ENCODE measurements at regions not wholly inside any gene's neighbourhood (a gene's known extent, or its start where the extent isn't known, plus 50 kb on each side); places are given as distances from the start of the nearest gene placed in this dataset.

DNA sequence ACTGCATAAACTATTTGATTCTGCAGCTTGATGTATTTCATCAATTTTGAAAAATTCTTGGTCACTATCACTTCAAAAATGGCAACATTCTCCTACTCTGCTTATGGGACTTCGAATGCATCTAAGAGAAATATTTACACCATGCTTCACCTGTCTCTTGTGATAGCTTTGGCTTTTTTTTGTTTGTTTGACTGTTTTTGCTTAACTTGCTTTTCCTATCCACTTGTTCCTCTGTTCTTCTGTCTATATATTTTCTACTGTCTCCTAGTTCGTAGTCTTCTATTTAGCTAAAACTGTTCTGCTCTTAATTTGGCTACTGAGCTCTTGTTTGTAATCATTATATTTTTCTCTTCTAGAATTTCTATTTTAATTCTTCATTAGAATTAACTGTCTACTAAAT, 94.4 kb downstream of the INHBA start:
- Histone ChIP-seq H3K36me3 (no peaks in the 10 kb centered on the region), H3K27me3 (no peaks in the 10 kb centered on the region), H4K20me1 (no peaks in the 10 kb centered on the region), H3K4me2 (no peak overlapping the region), H3K4me3 (no peak overlapping the region), H3K9ac (no peak overlapping the region), H3K4me1 (no peaks in the 10 kb centered on the region), H3K9me3 (no peaks in the 10 kb centered on the region), H3K27ac (no peak overlapping the region)
- TF ChIP-seq Cebpa-rat (IDR thresholded peaks at IDR 0.05), result no peak

DNA sequence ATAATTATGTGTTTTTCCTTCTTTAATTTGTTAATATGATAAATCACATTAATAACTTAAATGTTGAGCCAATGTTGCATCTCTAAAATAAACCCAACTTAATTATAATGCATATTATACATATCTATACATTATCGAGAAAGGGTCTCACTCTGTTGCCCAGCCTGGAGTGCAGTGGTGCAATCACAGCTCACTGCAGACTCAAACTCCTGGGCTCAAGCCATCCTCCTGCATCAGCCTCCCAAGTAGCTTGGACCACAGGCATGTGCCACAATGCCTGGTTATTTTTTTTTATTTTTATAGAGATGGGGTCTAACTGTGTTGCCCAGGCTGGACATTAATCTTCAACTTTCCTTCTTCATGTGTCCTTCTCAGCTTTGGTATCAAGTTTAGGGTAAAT, 98.9 kb downstream of the INHBA start:
- H3K36me3 ChIP-seq, result no peaks in the 10 kb centered on the region
- H4K20me1 ChIP-seq, result no peaks in the 10 kb centered on the region
- H3K9me3 ChIP-seq, result no peaks in the 10 kb centered on the region
- no peaks in the 10 kb centered on the region for H3K27me3 ChIP-seq
- no peak overlapping the region for H3K9ac ChIP-seq
- TF ChIP-seq Cebpa-rat (IDR thresholded peaks at IDR 0.05), result no peak
- H3K4me1 ChIP-seq, result no peaks in the 10 kb centered on the region
- H3K27ac ChIP-seq, result no peak overlapping the region
- no peak overlapping the region for H3K4me3 ChIP-seq
- H3K4me2 ChIP-seq, result no peak overlapping the region

DNA sequence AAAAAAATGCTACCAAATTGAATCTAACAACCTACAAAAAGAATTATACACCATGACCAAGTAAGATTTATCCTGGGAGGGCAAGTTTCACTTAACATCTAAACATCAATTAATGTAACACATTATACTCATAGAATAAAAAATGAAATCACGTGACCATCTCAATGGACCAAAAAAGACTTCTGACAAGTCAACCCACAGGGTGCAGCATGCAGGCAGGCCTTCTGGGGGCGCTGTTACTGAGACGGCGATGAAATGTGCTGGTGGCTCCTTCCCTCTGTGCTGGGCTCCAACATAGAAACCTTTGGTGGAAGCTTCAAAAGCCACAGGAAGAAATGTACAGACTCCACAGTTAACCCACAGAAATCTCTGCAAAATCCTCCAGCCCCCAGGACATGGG, 103.1 kb downstream of the INHBA start:
- H3K9ac ChIP-seq, result no peak overlapping the region
- no peak for TF ChIP-seq Cebpa-rat (IDR thresholded peaks at IDR 0.05)
- no peaks in the 10 kb centered on the region for H3K36me3 ChIP-seq
- H3K4me2 ChIP-seq, result no peak overlapping the region
- H3K4me1 ChIP-seq, result no peaks in the 10 kb centered on the region
- no peaks in the 10 kb centered on the region for H3K27me3 ChIP-seq
- no peak overlapping the region for H3K4me3 ChIP-seq
- no peak overlapping the region for H3K27ac ChIP-seq
- H4K20me1 ChIP-seq, result no peaks in the 10 kb centered on the region
- H3K9me3 ChIP-seq, result peaks cover 7% of the 10 kb centered on the region; the same call in 1 of the 2 replicates

DNA sequence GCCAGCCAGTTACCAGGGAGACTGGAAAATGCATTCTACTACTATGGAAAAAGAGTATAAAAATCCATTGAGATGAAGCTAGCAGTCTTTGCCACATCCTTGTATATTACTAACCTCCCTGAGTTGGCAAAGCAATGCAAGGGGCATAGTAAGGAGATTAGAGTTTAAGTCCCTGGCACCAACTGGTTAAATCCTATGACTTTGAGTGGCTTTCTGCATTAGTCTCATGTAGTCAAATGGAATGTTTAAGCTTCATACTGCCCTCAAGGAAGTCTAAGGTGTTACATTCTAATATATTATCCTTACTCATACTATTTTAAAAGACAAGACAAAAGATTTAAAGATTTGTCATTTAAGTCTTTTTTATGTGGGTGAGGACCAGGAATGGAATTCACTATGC, 110.1 kb downstream of the INHBA start:
- no peak overlapping the region for H3K4me2 ChIP-seq
- H3K4me1 ChIP-seq, result no peaks in the 10 kb centered on the region
- no peaks in the 10 kb centered on the region for H3K27me3 ChIP-seq
- no peak overlapping the region for H3K27ac ChIP-seq
- TF ChIP-seq Cebpa-rat (IDR thresholded peaks at IDR 0.05), result no peak
- H3K4me3 ChIP-seq, result no peak overlapping the region
- H3K36me3 ChIP-seq, result no peaks in the 10 kb centered on the region
- H3K9ac ChIP-seq, result no peak overlapping the region
- H3K9me3 ChIP-seq, result peaks cover 7% of the 10 kb centered on the region; the same call in 1 of the 2 replicates
- no peaks in the 10 kb centered on the region for H4K20me1 ChIP-seq

DNA sequence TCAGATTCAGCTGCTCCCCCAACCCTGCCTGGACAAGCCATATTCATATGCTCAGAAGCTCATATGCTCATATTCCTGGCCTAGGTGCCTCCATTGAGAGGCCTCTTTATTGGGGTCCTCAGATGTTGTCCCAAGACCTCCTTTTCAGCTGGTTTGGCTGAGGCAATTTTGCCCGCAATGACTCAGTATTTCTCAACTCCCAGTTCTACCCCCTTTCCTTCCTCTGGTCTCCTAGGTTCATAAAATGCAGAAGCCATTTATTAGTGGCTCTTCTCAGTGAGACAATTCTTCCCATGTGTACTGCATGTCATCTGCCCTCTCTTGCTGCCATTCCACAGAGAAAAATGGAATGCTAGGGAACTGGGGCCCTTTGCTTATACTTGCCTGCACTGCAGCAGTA, 110.7 kb downstream of the INHBA start:
- Histone ChIP-seq H3K27ac (no peak overlapping the region), H3K27me3 (no peaks in the 10 kb centered on the region), H3K4me2 (no peak overlapping the region), H3K9me3 (peaks cover 7% of the 10 kb centered on the region; the same call in 1 of the 2 replicates), H3K36me3 (no peaks in the 10 kb centered on the region), H3K4me3 (no peak overlapping the region), H3K4me1 (no peaks in the 10 kb centered on the region), H4K20me1 (no peaks in the 10 kb centered on the region), H3K9ac (no peak overlapping the region)
- TF ChIP-seq Cebpa-rat (IDR thresholded peaks at IDR 0.05), result no peak

DNA sequence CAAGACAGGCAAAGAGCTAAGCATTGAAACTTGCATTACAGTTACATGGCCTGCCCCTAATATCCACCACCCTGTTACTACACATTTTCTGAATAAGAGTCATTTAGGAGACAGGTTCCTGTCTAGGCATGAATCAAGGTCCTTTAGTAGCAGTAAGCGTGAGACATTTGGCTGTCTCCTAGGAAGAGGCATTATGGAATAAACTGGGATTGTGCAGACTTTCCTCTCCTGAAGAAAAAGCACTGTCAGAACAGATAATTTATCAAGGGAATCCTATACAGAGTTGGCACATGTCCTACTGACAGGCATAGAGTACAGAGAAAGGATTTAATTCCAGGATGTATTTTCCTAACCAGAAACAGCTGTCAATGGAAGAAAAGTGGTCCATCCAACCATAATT, 111.9 kb downstream of the INHBA start:
- Histone ChIP-seq H3K9ac (no peak overlapping the region), H3K36me3 (no peaks in the 10 kb centered on the region), H4K20me1 (no peaks in the 10 kb centered on the region), H3K27me3 (no peaks in the 10 kb centered on the region), H3K4me2 (no peak overlapping the region), H3K4me3 (no peak overlapping the region), H3K4me1 (no peaks in the 10 kb centered on the region), H3K27ac (no peak overlapping the region), H3K9me3 (no peaks in the 10 kb centered on the region)
- TF ChIP-seq Cebpa-rat (IDR thresholded peaks at IDR 0.05), result no peak

DNA sequence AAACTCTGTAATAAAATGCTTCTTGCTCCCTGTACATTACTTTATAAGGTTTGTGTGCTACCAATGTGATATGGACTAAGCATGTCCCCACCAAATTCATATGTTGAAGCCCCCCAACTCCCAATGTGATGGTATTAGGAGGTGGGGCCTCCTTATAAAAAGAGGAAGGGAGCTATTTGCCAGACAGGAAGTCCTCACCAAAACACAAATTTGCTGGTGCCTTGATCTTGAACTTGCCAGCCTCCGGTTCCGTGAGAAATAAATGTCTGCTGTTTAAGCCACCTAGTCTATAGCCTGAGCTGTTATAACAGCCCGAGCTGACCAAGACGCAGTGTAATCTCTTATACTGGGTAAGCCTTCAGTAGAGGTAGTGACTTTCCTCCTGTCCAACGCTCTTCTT, 114.5 kb downstream of the INHBA start:
- Histone ChIP-seq H3K4me2 (no peak overlapping the region), H3K4me3 (no peak overlapping the region), H3K27ac (no peak overlapping the region), H4K20me1 (no peaks in the 10 kb centered on the region), H3K27me3 (no peaks in the 10 kb centered on the region), H3K9ac (no peak overlapping the region), H3K36me3 (no peaks in the 10 kb centered on the region), H3K4me1 (no peaks in the 10 kb centered on the region), H3K9me3 (no peaks in the 10 kb centered on the region)
- TF ChIP-seq Cebpa-rat (IDR thresholded peaks at IDR 0.05), result no peak

DNA sequence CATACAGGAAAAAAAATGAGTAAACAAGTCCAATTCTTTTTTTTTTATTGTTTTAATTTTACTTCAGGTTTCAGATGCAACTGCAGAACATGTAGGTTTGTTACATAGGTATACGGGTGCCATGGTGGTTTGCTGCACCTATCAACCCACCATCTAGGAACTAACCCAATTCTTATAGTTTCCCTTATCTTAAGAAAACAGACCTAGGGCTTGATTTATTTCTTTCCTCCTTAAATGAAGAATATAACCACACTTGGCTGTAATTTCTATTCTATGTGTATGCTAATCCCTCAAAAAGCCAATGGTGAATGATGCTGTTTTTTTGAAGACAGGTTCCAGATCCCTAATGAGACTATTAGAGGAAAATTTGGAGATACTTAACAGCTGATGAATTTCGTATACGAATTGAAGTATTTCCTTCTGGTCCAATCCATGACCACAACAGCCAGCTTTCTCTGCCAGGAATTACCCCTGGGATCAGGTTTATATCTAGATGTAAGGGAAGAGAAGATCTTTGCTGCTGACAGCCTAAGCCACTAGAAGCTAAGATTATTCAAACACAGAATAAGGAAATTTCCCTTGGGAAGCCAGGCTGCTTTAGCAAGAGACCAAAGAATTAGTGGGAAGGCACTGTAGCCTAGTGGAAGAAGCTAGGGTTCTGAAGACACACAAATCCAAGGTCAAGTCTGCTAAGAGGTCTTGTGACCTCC, 115.8 kb downstream of the INHBA start:
- Histone ChIP-seq H3K27me3 (no peaks in the 10 kb centered on the region), H3K4me2 (no peak overlapping the region), H3K27ac (no peak overlapping the region), H3K9ac (no peak overlapping the region), H3K36me3 (no peaks in the 10 kb centered on the region), H3K4me1 (no peaks in the 10 kb centered on the region), H3K4me3 (no peak overlapping the region), H3K9me3 (no peaks in the 10 kb centered on the region), H4K20me1 (no peaks in the 10 kb centered on the region)
- TF ChIP-seq Cebpa-rat (IDR thresholded peaks at IDR 0.05), result no peak

DNA sequence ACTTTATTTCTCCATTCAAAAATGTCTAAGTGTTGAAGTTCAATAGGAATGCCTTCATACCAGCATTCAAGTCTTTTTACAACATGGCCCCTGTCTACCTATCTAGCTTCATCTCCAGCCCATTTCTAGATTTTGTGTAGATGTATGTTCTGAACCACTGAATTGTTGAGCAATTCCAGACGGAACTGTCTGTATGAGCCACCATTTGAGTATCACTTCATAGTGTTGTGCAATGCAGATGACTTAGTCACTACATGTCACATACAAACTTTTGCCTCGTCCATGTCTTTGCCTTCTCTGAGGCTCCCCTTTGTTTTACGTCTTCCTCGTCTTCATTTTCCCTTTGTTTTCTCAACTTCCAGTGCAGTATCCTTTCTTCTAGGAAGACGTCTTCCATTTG, 118.1 kb downstream of the INHBA start:
- no peak overlapping the region for H3K4me3 ChIP-seq
- no peaks in the 10 kb centered on the region for H3K27me3 ChIP-seq
- no peak overlapping the region for H3K27ac ChIP-seq
- H3K9me3 ChIP-seq, result no peaks in the 10 kb centered on the region
- TF ChIP-seq Cebpa-rat (IDR thresholded peaks at IDR 0.05), result no peak
- H3K4me2 ChIP-seq, result no peak overlapping the region
- no peaks in the 10 kb centered on the region for H4K20me1 ChIP-seq
- H3K9ac ChIP-seq, result no peak overlapping the region
- H3K4me1 ChIP-seq, result no peaks in the 10 kb centered on the region
- H3K36me3 ChIP-seq, result no peaks in the 10 kb centered on the region

DNA sequence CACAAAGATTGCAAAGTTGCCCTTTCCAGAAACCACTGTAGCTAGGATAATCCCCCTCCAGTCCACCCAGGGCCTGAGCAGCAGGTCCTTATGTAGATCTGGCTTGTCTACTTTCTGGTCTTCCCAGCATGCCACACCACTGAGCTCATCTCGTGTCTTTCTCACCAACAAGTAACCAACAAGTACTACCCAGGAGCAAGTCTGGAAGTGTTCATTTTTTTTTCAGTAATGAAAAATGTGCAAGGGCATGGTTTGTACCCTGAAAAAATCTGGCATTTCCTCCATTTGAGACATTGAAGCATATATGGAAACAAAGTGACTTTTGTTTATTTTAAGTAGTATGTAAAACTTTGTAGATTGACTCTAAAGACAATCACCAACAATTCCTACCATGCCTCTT, 120.8 kb downstream of the INHBA start:
- Histone ChIP-seq H3K4me3 (no peak overlapping the region), H3K27me3 (no peaks in the 10 kb centered on the region), H3K9ac (no peak overlapping the region), H3K27ac (no peak overlapping the region), H3K36me3 (no peaks in the 10 kb centered on the region), H3K4me1 (no peaks in the 10 kb centered on the region), H3K9me3 (no peaks in the 10 kb centered on the region), H4K20me1 (no peaks in the 10 kb centered on the region), H3K4me2 (no peak overlapping the region)
- no peak for TF ChIP-seq Cebpa-rat (IDR thresholded peaks at IDR 0.05)

DNA sequence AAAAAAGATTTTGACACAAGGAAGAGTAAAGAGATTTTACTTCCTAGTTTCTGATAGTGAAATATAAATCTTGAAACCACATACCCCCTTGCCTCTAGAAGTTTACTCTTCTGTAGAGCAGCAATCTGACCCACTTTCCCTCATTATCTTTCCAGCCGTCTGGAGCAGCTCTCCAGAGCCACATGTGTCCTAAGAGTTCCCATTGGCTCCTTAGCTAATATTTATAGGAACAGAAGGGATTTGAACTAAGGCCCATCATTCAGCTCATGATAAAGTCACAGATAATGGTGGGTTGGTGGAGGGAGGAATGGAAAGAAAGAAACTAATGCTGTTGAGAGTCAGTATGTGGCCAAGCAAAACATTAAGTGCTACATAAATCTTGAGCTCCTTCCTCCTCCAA, 121.8 kb downstream of the INHBA start:
- no peak for TF ChIP-seq Cebpa-rat (IDR thresholded peaks at IDR 0.05)
- H3K27ac ChIP-seq, result no peak overlapping the region
- H3K9me3 ChIP-seq, result no peaks in the 10 kb centered on the region
- no peaks in the 10 kb centered on the region for H4K20me1 ChIP-seq
- H3K4me2 ChIP-seq, result no peak overlapping the region
- H3K4me3 ChIP-seq, result no peak overlapping the region
- H3K27me3 ChIP-seq, result no peaks in the 10 kb centered on the region
- no peaks in the 10 kb centered on the region for H3K4me1 ChIP-seq
- no peak overlapping the region for H3K9ac ChIP-seq
- no peaks in the 10 kb centered on the region for H3K36me3 ChIP-seq
